ENCODE measurements at regions not wholly inside any gene's neighbourhood (a gene's known extent, or its start where the extent isn't known, plus 50 kb on each side); places are given as distances from the start of the nearest gene placed in this dataset.
"Not testable (repeated sequence)": the region's sequence is repeated elsewhere in the genome, so short reads cannot be mapped to it uniquely, and the experiment has no call there.

DNA sequence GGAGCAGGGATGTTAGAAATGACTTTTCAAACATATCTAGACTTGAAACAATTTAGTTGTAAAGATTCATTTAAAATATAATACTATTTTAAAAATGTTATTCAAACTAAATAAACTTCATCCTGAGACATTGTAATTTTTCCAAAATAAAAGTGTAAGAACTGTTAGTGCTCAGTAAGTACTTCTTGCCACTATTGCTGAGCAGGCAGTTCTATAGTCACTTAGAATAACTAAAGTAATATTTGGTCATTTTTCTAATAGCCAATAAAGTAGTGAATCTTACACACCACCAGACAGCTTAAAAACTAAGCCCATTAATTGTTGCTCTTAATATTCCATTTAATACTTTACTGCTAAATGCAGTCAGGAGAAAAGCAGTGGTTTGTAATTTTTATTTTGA lies 1120.0 kb upstream of the CDH10 start:
- no peak for DNase-seq

DNA sequence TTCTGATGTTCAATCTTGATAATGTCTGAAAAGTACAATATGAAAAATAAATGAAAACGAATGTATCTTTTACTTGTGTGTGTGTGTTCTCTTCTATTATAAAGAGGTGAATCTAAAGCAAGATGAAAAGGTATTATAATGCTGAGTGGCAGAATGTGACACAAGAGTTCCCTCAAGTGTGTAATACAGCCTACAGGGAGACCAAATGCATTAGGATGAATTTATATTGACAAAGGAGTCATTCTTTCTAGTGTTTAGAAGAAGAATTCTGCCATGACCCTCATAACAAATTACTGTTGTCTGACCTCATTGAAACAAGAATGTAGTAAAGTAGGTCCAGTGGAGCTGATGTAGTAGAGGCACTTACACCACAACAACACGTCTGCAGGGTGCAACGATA lies 1119.0 kb upstream of the CDH10 start:
- no peak for DNase-seq

DNA sequence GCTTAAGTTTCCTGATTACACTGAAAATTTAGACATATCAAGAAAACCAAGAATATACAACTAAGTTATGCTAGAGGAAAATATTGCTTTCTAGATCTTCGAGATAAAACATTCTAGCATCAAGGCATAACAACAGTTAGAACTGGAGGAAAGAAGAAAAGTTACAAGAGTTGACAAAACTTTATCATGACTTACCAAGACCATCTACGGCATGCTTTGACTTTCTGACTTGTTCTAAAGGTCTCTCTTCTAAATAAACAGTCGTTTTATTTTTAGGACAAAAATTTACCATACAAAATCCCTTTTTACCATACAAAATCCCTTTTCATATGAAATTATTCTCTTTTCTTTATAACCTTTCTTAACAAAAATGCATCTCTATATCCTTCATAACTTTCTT lies 1110.1 kb upstream of the CDH10 start:
- DNase-seq: no peak

DNA sequence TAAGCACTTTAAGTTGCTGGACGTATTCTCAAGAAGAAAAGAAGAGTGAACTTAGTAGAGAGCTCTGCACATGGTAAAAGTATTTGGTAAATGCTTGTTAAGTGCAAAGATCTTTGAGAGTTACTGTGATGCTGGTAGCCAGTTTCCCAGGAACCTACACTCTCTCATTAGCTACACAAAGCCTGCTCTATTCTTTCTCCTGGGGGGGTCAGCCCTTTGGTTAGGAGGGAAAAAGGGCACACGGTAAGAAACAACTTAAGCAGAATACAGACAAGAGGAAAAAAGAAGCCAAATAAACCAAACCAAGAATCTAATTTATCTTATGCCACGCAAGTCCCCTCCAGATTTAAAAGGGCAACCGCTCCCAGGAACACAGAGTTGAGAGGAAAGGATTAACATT lies 1100.1 kb upstream of the CDH10 start:
- no peak for DNase-seq

DNA sequence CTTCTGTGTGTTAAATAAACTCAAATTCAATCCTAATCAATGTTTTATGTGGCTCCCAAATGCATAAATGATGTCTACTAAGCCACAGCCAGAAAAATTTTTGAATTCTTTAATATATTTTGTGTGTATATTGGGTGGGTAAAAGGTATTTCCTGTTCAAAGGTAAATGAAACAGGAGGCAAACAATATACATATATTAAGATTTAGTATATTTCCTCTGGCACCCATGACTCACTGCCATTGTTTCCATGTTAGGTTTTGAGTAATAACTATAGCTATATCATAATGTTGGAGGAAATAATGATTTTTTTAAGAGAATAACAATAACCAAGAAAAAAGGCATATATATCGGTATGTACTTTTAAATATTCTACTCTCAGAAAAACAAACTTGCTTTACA lies 1071.9 kb upstream of the CDH10 start:
- DNase-seq: no peak

DNA sequence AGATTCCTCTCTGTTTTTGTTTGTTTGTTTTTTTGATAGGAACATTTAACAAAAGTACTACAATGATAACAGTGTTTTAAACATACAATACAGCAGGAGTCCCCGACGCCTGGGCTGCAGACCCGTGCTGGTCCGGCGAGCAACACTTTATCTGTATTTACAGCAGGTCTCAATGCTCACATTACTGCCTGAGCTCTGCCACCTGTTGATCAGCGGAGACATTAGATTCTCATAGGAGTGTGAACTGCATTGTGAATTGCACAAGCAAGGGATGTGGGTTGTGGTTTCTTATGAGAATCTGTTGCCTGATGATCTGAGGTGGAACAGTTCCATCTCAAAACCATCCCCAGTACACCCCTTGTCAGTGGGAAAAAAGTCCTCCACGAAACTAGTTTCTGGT lies 1068.5 kb upstream of the CDH10 start:
- no peak for DNase-seq

DNA sequence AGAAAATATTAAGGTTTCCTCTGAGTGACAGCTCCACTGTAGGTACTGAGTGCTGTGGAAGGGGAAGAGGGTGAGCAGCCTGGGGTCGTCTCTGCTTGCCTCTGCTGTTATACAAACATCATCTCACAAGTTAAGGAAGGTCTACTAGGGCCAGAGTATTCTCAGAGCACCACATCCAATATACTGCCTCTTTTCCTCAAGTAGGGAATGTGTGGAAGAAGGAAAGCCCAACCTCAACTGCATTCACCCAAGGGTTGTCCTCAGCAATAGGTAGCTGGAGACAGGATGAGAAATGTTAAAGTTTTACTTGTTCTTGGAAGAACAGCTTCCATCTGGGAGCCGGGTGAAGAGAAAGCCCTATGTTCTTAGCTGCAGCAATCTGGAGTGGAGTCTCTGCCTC lies 1062.3 kb upstream of the CDH10 start:
- DNase-seq: no peak

DNA sequence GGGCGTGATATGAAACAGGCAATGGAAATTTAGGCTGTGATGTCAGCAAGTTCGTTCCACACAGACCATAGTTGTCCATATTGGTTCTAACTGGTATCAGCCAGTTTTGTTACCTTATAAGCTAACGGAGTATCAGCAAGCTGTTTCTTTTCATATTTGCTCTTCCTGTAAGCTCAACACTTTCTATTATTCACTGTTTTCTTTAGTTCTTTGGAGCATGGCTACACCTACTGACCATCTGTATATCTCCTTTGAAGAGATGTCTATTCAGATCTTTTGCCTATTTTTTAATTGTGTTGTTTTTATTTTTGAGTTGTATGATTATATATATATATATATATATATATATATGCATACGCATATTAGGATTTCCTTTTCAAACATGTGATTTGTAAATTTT lies 1057.2 kb upstream of the CDH10 start:
- no peak for DNase-seq

DNA sequence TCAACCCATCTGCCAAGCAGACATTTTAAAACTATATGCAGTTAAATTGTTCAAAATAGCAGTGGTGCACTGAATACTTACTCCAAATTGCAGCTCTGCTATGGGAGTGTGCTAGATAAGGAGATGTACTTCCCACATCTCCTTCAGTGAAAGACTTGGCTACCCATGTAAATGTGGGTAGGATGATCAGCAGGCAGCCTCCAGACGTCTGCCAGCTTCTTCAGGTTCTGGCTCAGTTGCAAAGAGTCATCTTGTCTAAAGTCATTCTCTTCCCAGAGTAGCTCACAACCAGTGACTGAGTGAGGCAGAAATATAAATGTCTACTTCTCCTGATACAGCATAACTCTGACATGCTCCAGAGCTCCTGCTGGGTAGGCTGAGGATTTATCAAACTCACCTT lies 1050.0 kb upstream of the CDH10 start:
- no peak for DNase-seq

DNA sequence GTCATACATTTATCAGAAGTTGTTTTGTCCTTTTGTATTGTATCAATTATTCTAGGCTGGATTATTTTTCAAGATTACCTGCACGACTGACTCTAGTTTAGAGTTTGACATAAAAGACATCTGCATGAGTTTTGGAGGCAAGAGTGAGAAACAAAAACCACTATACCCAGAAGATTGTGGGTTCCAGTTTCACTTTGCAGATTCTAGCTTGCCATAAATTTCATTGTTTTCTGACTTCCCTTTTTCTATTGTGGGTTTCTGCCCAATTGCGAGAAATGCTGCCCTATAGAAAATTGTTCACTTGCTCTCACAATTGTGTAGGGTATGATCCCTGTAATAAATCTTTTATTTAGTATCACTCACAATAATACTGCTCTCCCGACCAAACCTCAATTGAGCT lies 1043.4 kb upstream of the CDH10 start:
- DNase-seq: no peak

DNA sequence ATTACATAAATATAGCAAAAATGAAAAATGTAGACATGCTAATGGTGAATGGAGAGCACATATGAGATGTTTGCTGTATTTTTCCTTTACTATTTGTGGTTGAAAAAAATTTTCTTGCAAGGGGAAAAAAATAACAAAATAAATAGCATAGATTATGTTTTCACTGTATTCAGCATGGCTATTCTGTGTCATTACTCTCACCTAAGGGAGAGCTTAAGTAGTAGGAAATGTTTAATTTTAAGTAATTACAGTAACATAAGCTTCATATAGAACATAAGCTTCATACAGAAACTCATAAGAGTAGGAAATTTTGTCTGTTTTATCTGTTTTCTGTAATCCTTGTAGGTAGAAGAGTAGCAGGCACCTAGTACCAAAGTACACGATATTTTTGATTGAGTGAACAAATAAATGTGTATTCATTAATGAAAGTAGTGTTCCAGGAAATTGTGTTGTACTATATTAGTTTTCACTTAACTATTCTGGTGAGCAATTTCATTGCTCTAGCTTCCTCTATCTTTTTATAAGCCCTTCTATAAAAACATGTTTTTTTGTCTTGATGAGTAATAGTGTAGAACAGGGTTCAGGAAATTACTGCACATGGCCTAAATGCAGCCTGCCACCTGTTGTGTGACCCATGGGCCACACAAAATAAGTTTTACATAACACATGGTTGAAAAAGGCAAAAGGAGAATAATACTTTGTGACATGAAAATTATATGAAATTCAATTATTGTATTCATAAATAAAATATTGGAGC lies 1025.0 kb upstream of the CDH10 start:
- DNase-seq: no peak

DNA sequence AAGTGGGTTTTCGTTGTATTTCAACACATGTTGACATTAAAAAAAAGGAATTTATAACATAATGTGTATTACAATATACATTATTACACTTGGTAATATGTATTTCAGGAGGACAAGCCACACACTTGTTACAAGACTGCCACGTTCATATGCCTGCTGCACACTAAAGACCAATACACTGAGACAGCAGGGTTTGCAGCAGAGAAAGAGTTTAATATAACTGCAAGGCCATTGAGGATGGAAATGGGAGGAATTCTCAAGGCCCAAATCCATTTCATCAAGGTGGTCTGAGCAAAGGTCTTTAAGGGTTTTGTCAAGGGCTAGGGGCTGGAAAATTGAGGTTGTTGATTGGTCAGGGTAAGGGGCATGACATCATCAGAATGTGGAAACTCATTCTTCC lies 1017.8 kb upstream of the CDH10 start:
- no peak for DNase-seq

DNA sequence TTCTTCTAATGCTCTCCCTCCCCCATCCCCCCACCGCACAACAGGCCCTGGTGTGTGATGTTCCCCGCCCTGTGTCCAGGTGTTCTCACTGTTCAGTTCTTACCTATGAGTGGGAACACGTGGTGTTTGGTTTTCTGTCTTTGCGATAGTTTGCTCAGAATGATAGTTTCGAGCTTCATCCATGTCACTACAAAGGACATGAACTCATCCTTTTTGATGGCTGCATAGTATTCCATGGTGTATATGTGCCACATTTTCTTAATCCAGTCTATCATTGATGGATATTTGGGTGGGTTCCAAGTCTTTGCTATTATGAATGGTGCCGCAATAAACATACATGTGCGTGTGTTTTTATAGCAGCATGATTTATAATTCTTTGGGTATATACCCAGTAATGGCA lies 1005.5 kb upstream of the CDH10 start:
- DNase-seq: not testable (repeated sequence)

DNA sequence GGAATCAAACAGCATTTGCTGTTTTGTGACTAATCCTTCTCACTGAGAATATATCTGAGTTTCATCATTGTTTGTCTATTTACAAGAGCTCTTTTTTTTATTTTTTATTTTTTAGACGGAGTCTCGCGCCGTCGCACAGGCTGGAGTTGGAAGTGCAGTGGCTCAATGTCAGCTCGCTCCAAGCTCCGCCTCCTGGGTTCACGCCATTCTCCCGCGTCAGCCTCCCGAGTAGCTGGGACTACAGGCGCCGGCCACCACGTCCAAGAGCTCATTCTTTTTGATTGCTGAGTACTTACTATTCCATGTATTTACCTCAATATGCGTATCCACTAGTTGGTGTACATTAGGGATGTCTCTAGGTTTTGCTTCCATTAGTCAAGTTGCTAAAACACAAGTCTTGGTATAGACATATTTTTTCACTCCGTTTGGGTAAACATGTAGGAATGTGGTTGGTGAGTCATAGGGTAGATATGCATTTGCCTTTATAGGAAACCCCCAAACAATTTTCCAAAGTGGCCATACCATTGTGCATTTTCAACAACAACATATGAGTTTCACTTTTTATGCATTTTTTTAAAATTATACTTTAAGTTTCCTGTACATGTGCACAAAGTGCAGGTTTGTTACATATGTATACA lies 1005.0 kb upstream of the CDH10 start:
- no peak for DNase-seq

DNA sequence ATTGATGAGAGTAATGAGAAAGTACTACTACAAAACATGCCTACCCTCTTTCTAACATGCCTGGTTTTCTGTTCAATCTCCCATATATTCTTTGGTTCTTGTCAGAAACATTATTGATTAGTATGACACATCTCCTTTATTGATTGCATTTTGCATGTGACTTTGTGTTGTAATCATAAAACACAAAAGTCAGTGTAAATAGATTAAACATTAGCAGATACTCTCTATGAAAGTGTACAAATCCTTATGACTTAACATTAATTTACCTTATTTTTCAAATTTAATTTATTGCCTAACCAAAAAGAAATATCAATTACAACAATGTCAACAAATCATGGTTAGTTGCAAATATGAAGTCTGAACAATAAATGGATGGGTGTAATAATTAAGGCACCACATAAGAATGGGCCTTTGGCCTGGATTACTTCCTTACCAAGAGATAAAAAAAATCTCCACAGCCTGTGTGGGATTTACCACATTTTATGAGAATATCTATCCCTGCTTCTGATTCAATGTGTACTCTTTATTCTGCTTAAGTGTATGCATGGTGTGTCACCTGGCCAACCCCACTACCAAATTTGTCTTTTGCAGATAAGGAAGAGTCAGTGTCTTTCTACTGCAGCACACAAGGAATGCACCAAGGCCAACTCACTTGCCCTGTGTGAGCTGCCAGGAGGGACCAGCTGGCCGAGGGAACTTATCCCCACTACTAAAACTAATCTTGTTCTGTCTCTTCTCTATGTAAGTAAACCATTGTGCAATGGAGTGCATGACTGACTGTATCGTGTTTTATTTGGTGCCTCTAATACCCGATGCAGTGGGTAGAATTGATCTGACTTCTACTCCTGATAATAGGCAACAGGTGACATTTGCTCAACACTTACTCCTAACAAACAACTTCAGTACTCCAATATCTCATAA lies 1001.9 kb upstream of the CDH10 start:
- DNase-seq: no peak

DNA sequence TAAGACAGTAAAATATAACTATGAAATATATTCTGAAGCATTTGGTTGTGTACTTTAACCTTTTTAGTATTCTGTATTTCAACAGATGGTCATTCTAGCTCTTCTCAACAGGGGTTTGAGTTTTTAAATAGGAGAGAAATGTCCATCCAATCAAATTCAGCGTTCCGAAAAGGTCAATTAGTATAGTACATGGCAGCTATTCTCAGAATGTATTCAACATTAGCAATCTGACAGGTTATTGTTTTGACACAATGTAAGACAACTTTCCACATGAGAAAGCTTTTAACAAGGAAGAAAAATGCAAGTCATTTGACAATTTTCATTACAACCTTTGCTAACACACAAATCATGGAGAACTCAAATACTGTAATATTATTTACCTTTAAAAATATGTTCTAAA lies 996.3 kb upstream of the CDH10 start:
- no peak for DNase-seq

DNA sequence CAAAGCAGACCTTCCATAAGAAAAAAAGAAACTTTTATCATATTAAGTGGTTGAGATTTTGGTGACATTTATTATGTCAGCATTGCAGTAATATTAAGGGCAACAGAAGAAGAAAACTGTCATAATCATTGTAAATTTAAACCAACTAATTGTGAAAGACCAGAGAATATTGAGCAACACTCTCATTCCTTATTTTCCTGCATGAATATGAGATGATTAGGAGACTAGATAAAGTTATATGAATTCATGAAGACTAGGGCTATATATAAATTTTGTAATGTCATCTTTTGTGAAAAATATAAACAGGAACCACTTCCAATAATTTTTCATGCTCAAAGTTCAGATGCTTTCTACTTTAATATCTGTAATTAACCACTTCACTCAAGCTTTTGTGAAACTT lies 974.5 kb upstream of the CDH10 start:
- DNase-seq: no peak

DNA sequence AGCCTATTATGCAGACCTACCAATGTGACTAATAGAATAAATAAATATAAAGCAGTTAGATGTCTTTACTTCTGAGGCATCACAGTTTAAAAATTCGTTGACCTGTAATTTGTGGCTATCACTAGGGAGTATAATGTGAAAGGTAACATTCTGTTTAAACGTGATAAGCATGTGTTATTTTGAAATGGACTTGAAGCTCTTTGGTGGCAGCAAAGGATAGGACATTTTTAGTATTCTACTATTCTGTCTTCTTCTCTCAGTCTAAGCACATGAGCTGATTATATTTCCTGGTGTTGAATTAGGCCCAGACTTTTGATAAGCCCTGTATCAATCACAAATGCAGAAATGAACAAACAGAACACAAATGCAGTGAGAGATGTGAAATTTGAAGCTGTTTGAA lies 974.0 kb upstream of the CDH10 start:
- no peak for DNase-seq

DNA sequence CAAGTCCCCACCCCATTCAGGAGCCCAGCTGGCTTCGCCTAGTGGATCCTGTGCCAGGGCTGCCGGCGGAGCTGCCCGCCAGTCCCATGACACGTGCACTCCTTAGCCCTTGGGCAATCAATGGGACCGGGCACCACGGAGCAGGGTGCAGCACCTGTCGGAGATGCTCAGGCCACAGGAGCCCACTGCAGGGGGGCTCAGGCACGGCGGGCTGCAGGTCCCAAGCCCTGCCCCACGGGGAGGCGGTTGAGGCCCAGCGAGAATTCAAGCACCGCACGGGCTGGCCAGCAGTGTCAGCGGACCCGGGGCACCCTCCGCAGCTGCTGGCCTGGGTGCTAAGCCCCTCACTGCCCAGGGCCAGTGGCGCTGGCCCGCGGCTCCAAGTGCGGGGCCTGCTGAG lies 969.7 kb upstream of the CDH10 start:
- no peak for DNase-seq

DNA sequence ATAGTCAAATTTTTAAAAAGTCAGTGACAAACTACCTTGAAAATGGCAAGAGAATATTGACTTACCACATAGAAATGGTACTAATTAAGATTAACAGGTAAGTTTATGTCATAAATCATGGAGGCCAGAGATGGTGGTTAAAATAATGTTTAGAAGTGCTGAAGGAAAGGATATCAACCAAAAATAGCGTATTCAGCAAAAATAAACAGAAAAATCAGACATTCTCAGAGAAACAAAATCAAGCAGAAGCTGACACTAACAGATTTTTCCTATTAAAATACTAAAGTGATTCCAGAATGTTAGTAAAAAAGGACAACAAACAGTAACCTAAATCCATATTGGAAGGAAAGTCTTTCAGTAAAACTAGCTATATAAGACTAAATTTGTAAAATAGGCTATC lies 959.9 kb upstream of the CDH10 start:
- no peak for DNase-seq

DNA sequence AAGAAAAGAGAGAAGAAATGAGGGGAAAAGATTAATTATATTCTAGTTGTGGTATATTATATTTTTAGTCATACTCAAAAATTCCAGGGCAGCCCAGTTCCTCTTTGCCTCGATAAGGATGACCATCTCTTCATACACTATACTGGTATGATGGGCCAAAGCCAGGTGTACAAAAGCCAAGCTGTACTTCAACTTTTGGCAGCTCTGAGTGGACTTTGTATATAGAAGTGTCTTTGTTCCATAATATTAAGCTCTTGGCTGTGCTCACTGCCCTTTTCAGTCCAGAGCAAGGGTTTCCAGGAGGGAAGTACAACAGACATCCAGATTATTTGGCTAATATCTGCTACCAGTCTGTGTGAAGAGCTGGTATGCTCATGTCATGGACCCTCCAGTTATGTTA lies 934.3 kb upstream of the CDH10 start:
- no peak for DNase-seq

DNA sequence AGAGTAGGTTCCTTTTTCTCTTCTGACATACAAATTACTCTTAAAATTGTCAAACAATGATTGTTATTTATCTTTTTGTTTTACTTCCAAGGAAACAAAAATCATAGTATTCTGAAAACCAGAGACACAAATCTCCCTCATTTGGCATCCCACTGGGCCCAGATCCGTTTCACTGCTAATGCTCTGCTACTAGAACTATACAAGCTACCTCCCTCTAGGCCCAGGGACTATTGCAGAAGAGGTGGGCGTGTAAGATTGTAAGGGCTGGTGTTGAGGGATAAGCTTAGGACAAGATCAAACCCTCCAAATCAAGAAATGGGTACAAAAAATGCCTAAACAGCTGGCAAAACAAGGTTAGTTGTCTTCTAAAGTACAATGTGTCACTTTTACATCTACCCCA lies 928.9 kb upstream of the CDH10 start:
- DNase-seq: no peak

DNA sequence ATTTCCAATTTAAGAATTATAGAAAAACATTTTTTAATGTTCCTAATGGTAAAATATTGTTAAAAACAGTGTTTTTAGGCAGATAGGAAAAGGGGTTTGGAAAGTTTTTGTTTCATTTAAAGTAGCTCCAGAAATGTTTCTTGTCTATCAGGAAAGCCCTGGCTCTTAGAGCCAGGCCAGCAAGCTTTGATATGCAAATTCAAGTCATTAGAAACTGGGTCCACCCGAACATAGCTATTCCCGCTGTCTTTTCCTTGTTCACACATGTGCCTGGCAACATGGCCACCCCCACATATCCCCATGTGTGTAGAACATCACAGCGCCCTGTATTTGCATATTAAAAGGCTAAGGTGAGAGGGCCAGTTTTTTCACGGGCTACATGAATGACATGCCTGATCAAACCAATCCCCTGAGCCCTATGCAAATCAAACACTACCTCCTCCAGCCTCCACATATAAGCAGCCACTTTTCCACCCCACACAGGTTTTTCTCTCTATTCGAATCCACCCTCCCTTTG lies 925.3 kb upstream of the CDH10 start:
- DNase-seq: no peak

Data from central memory CD4-positive, alpha-beta T cell (primary cell).